ENCODE measurements at regions not wholly inside any gene's neighbourhood (a gene's known extent, or its start where the extent isn't known, plus 50 kb on each side); places are given as distances from the start of the nearest gene placed in this dataset.

DNA sequence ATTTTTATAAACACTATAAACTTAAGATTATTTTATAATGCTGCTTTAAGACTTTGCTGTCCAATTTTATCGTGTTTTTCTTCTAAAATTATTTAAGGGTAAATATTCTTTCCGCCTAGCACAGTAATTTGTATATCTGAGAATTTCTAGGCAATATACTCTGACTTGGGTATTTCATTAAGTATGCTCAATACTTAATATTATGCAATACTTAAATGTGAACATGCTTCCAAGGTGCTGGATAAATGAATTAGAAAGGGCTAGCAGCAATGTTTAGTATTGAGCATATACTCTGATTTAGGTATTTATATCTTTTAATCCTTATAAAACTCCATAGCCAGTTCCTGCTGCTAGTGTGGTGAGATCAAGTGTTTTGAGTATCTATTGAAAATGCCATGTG is 60.3 kb upstream of the ANO3 start:
- no peak for DNase-seq

GRCh38 chr11:26276798-26277424 is 55.0 kb upstream of the ANO3 start:
- peak; percentile 41 for DNase-seq

GRCh38 chr11:26278354-26278753 is 53.6 kb upstream of the ANO3 start:
- DNase-seq = no peak

All from NCI-H748 treated with DMSO at 0.1 percent for 48 hours (cell line).